ENCODE measurements at regions not wholly inside any gene's neighbourhood (a gene's known extent, or its start where the extent isn't known, plus 50 kb on each side); places are given as distances from the start of the nearest gene placed in this dataset.

DNA sequence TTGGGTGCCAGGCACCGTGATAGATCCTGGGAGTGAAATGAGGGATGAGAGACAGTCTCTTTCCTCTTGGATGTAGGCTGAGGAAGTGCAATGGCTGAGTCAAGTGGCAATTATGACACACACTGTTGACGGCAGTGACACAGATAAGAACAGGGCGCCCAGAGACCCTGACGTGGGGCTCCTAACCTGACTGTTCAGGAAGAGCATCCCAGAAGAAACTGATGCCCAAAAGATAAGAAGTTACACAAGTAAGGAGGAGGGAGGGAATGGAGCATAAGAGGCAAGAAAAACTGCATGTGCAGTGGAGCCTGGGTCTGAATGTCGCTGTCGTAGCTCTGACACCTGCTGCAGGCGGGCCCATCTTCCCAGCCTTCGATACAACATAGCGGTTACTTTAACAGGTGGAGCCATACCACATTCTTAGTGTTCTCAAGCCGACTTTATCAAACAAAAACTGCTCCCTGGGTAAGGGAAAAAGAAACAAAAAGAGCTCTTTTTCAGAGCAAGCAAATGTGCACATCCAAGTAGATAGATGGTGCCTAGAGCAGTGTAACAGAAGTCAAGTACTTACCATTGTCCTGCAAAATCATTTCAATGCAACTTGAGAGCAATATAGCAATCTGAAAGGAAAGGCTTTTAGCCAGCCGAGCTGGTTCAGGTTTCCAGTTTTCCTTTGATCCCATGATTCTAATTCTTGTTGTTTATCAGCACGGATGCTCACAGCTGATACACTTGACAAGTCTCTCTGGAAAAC is 463.9 kb upstream of the JARID2 start:
- TF ChIP-seq EZH2phosphoT487 (IDR thresholded peaks at IDR 0.05; ENCODE audit: low read length) (no peak), EZH2 (optimal IDR thresholded peaks at IDR 0.05; ENCODE audit: low read depth, low read length) (no peak)
- TF ChIP-seq, protein P1, sequence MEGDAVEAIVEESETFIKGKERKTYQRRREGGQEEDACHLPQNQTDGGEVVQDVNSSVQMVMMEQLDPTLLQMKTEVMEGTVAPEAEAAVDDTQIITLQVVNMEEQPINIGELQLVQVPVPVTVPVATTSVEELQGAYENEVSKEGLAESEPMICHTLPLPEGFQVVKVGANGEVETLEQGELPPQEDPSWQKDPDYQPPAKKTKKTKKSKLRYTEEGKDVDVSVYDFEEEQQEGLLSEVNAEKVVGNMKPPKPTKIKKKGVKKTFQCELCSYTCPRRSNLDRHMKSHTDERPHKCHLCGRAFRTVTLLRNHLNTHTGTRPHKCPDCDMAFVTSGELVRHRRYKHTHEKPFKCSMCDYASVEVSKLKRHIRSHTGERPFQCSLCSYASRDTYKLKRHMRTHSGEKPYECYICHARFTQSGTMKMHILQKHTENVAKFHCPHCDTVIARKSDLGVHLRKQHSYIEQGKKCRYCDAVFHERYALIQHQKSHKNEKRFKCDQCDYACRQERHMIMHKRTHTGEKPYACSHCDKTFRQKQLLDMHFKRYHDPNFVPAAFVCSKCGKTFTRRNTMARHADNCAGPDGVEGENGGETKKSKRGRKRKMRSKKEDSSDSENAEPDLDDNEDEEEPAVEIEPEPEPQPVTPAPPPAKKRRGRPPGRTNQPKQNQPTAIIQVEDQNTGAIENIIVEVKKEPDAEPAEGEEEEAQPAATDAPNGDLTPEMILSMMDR (IDR thresholded peaks at IDR 0.05; ENCODE audit: low read length): no peak

Data from MM.1S (cell line).